Mononuclear cell (primary cell): ENCODE measurements at regions not wholly inside any gene's neighbourhood (a gene's known extent, or its start where the extent isn't known, plus 50 kb on each side); places are given as distances from the start of the nearest gene placed in this dataset.

Experiments used
- H3K27me3 ChIP-seq: 2 replicates; pipeline ENCODE4 v1.6.0; 2011; ENCODE audit warnings: low read length, control low read depth; ENCODE audit not compliant: insufficient read depth
- H3K4me1 ChIP-seq: 2 replicates; pipeline ENCODE4 v1.5.1; 2011; ENCODE audit warnings: mild to moderate bottlenecking, low read length, control low read depth; ENCODE audit not compliant: insufficient read depth
- H3K4me3 ChIP-seq: 2 replicates; pipeline ENCODE4 v1.5.1; 2011; ENCODE audit warnings: mild to moderate bottlenecking, low read length, moderate library complexity
- H3K9me3 ChIP-seq: 2 replicates; pipeline ENCODE4 v1.5.1; 2011; ENCODE audit warnings: low read depth, mild to moderate bottlenecking, control low read depth, low read length

DNA sequence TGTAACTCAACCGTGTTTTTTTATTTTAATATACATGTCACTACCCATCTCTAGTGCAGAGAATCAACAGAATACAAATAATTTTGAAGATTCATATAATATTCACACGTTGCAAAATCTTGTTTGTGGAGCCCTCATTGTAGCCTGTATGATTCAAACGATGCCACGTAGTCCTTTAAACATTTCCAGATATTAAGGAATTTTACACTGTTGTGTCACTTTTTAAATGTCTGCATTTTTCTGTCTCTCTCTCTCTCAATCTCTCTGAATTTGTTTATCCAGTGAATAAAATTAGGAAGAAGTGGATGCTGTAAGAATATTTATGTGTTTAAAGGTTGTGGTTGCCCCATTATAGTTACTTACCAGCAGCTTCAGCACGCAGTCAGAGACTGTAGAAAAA, 262.0 kb downstream of the PAX1 start:
- Histone ChIP-seq H3K27me3 (no peaks in the 10 kb centered on the region), H3K4me1 (no peaks in the 10 kb centered on the region), H3K4me3 (no peak overlapping the region), H3K9me3 (no peaks in the 10 kb centered on the region)

DNA sequence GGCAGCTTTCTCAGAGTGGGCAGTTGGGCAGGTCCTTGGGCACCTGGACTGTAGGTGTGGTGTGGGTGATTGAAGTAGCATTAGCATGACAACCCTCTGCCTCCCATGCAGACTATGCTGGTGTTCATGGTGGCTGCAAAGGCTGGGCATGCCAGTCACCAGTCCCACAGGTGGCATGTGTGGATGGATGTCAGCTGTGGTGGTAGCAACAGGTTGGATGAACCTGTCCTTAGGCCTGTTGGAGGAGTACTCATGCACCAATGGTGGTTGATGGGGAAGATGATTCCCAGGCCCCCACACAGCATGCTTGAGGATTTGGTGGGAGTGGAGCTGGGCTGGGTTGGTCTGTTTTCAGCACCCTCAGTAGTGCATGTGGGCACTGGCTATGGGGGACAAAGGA, 251.1 kb downstream of the PAX1 start:
- H3K9me3 ChIP-seq: no peaks in the 10 kb centered on the region
- H3K4me1 ChIP-seq: no peaks in the 10 kb centered on the region
- H3K27me3 ChIP-seq: no peaks in the 10 kb centered on the region
- H3K4me3 ChIP-seq: no peak overlapping the region

DNA sequence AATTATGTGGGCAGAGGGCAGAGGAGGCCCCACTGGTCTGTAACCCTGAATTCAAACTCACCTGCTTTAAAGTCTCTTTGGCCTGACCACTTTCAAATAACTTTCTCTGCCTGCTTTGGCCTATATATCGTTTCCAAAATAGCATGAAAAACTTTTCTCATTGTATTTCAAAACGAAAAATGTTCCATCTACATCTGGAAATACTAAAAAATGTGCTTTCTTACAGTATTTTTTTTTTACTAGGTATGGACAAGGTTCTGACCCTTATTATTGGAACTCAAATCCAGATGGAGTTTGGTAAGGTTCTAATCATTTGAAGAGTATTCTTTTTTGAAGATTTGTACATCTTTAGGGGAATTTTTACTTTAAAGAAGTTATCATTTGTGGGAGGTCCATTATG, 241.9 kb downstream of the PAX1 start:
- Histone ChIP-seq H3K9me3 (no peaks in the 10 kb centered on the region), H3K27me3 (no peaks in the 10 kb centered on the region), H3K4me1 (no peaks in the 10 kb centered on the region), H3K4me3 (no peak overlapping the region)

DNA sequence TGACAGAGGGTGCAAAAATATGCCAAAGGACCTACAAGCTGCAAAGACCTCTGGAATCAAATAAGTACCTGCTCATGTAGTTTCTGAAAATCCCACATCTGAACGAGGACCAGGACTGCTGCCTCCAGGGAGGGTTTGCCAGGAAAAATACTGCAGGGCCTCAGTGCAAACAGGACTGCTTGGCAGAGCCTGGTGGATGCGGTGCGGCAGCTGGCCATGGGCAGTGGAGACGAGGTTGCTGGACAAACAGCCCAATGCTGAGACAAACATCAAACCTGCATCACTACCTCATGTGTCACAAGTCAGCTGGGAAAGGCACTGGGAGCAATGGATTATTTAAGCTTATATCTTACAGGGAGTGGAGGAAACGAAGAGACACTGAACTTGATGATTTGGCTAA, 238.8 kb downstream of the PAX1 start:
- Histone ChIP-seq H3K9me3 (no peaks in the 10 kb centered on the region), H3K4me3 (no peak overlapping the region), H3K27me3 (no peaks in the 10 kb centered on the region), H3K4me1 (no peaks in the 10 kb centered on the region)

DNA sequence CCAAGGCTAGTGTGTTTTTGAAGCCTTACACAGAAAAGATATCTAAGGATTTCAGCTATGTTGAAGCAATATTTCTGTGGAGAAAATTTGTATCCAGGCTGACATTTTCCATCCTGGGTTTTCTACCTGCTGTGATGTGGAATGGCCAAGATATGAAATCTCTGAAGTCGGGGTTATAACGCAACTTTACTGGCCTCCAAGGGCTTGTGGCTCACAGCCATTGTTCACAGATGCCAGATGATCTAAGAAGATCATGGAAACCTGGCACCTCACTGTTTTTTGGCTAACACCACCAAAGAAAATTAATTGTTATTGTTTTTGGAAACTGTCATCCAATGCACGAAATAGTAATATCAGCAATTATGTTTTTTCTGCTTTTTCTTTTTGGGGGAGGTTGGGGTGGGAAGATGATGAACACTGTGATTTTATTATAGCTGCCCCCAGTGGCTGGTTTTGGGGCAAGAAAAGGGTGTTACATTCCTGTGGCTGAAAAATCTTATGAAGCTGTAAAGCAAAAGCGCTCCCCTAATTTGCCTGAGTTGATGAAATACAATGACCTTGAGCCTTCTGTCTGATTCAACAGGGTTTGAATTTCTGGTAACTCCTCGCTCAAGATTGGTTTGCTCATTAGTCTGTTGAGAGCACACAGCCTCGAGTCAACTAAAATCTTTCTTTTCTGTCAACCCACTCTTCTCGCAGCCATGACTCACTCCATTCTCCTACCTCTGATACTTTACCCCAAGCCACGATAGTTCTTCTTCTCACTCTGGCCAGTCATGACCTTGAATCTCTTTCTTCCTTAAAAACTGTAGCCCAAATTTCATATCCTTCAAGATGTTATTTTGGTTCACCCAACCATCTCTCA, 236.7 kb downstream of the PAX1 start:
- Histone ChIP-seq H3K27me3 (no peaks in the 10 kb centered on the region), H3K9me3 (no peaks in the 10 kb centered on the region), H3K4me1 (no peaks in the 10 kb centered on the region), H3K4me3 (no peak overlapping the region)

DNA sequence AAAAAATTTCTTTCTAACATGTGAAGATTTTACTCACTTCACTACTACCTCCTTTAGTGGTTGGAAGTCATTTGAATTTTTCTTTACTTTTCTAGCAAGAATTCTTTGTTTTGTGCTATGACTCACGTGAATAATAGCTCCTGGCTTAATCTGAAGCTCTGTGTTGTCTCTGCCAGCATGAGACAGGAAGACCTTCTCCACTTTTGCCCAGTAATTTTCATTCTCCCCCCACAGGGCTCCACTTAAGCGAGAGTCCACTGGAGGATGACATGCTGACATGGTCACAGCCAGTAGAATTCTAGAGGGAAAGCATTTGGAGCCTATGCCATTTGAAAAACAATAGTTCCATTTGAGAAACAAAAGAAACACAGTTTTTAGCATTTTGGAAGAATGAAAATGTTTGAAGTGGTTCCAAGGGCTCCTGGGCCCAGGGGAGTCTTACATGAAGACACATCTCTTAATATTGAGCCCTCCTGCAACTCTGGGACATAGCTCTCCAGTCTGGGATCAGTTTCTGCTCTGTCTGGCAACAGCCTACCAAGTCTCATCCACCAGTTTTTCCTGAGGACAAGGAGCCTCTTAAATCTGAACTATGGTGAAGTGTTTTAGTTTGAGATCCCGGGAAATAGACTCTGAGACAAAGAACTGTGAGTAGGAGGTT, 231.4 kb downstream of the PAX1 start:
- Histone ChIP-seq H3K4me3 (no peak overlapping the region), H3K27me3 (no peaks in the 10 kb centered on the region), H3K4me1 (no peaks in the 10 kb centered on the region), H3K9me3 (no peaks in the 10 kb centered on the region)

DNA sequence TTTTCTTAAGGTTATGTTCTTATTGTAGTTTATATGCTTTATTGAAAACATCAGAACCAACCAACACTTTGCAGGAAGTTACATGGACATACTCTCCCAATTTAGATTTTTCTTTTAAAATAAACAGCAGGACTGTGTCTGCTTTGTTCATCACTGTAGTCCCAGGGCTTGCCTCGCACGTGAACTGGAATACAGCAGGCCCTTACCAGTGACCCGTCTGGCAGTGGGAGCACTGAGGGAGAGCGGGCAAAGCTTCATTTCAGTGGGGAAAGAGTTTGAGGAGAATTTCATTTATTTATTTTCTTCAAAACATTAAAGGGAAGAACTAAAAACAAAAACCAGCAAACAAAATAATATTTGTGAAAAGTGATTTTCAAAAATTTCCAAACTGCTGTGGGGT, 230.8 kb downstream of the PAX1 start:
- Histone ChIP-seq H3K4me3 (no peak overlapping the region), H3K9me3 (no peaks in the 10 kb centered on the region), H3K4me1 (no peaks in the 10 kb centered on the region), H3K27me3 (no peaks in the 10 kb centered on the region)

DNA sequence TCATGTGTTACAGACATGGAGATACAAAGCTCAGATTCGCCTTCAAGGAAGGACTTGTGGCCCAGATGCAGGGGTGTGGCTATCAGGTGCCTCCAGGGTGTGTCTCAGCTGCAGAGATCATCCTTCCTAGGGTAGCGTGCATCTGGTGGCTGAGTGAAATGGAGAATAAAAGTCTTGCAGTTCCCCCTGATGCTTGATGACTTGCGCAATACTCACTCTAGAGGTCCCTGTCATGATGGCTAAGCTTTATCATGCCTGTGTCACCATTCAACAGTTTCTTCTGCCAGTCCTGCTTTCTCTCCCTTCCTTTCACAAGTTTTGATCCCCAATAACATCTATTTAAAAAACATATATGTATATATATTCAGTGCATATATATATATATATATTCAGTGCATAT, 228.1 kb downstream of the PAX1 start:
- H3K4me1 ChIP-seq: no peaks in the 10 kb centered on the region
- H3K27me3 ChIP-seq: no peaks in the 10 kb centered on the region
- no peaks in the 10 kb centered on the region for H3K9me3 ChIP-seq
- H3K4me3 ChIP-seq: no peak overlapping the region

DNA sequence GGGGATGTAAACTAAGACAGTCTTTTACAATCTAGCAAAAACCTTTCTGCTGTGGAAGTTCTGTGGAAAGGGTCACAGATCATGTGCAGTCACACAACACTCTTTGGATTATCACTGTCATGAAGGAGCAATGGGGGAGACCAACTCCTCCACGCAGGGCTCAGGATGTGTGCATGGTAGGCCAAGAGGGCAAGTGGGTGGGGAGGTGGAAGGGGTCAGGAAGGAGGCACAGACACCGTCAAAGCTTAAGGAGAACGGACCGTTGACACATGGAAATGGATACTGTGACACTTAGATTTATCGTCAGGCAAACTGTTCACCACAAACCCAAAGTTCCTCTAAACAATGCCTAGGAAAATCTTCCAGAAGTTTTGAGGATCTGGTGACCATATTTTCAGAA, 215.8 kb downstream of the PAX1 start:
- H3K9me3 ChIP-seq: no peaks in the 10 kb centered on the region
- no peaks in the 10 kb centered on the region for H3K27me3 ChIP-seq
- H3K4me1 ChIP-seq: no peaks in the 10 kb centered on the region
- no peak overlapping the region for H3K4me3 ChIP-seq

DNA sequence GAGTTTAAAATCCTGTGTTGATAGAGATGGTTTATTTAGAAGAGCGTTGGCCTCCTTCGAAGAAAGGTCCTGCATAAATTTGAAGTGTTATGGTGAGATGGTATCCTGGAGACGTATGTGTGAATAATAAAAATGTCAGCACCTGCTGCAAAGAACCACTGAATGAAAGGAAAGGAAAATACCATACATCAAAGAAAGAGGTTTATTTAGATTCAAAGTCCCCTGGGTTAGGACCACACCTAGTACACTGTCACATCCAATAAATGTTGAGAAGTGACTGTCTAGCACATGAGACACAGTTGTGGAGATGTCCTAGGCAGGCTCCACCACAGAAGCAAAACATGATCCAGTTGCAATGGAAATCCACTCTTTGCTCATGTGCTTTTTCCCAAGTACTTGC, 214.7 kb downstream of the PAX1 start:
- Histone ChIP-seq H3K4me3 (no peak overlapping the region), H3K9me3 (no peaks in the 10 kb centered on the region), H3K27me3 (no peaks in the 10 kb centered on the region), H3K4me1 (no peaks in the 10 kb centered on the region)

DNA sequence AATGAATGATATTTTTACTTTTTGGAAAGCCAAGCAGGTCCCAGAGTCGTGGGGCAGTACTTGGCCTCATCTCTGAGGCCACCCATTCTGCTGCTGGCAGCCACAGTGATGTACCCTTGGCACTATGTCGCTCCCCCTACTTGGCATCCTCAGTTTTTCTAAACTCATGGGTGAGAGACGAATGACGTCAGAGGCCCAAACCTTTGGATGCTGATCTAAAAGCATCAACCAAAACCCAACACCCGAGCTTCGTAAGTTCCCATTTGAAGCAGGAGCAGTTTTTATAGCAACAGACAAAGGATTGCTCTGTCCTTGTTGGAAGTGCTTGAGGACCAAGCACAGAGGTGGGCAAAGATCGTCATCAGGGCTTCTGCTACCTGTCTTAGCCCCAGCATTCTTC, 212.9 kb downstream of the PAX1 start:
- H3K9me3 ChIP-seq: no peaks in the 10 kb centered on the region
- no peaks in the 10 kb centered on the region for H3K4me1 ChIP-seq
- no peaks in the 10 kb centered on the region for H3K27me3 ChIP-seq
- no peak overlapping the region for H3K4me3 ChIP-seq

DNA sequence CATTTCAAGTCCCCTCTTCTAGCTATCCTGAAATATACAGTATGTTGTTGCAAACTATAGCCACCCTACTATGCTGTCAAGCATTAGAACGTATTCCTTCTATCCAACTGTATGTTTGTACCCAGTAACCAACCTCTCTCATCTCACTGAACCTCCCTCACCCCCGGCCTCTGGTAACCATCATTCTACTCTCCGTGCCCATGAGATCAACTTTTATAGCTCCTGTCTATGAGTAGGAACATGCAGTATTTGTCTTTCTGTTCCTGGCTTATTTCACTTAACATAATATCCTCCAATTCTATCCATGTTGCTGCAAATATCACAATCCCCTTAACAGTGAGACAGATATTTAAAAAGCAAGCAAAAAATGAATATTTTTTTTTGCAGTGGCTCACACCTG, 196.9 kb downstream of the PAX1 start:
- Histone ChIP-seq H3K4me3 (no peak overlapping the region), H3K9me3 (no peaks in the 10 kb centered on the region), H3K4me1 (no peaks in the 10 kb centered on the region), H3K27me3 (no peaks in the 10 kb centered on the region)

DNA sequence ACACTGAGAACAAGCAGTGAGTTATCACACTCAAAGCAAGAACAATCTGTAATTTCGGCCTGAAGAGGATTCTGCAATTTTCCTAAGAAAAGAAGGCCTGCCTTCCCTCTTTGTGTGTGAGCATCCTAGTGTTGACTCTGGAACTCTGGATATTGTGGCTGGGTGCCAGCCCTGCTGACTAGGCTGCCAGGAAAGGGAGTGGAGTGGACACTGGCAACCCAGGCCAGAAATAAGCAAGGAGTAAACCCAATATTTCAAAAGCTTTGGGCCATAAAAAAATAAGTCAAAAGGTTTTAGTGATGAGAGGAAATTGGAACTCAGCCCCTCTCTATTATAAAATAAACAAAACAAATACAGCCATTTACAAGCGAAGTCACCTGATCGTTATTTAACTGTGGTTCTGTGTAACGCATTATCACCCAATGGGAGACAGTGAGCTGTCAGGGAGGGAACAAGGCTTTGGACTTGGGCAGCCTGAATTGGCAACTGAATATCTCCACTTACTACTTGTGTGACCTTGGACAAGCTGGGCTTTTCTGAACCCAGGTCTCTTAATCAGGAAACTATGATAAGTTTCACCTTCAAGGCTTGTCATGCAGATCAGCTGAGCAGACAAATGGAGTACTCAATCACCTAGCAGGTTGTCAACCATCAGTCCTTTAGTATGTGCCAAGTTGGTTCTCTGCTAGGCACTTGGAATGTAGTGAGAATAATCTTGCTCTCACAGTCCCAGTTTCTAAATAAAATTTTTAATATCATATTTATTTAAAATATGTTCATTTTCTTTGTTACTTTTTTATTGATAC, 196.2 kb downstream of the PAX1 start:
- Histone ChIP-seq H3K27me3 (no peaks in the 10 kb centered on the region), H3K4me1 (no peaks in the 10 kb centered on the region), H3K9me3 (no peaks in the 10 kb centered on the region), H3K4me3 (no peak overlapping the region)

DNA sequence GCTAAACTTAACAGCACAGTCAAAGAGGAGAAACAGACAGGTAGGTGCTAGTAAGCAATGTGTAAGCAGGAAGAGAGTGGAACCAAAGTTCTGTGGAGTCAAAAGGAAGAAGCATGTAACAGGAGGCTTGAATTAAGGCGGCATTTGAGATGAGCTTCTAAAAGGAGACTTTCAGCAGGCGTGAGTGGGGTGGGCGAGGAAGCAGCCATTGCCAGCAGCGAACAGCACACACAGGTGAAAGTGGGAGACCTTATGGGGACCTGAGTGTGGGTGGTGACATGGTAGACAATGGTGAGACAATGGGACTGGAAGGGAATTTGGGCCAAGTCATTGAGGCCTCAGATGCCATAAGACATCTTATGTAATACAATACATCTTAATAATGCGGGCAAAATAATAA, 195.0 kb downstream of the PAX1 start:
- Histone ChIP-seq H3K9me3 (no peaks in the 10 kb centered on the region), H3K27me3 (no peaks in the 10 kb centered on the region), H3K4me3 (no peak overlapping the region), H3K4me1 (no peaks in the 10 kb centered on the region)

DNA sequence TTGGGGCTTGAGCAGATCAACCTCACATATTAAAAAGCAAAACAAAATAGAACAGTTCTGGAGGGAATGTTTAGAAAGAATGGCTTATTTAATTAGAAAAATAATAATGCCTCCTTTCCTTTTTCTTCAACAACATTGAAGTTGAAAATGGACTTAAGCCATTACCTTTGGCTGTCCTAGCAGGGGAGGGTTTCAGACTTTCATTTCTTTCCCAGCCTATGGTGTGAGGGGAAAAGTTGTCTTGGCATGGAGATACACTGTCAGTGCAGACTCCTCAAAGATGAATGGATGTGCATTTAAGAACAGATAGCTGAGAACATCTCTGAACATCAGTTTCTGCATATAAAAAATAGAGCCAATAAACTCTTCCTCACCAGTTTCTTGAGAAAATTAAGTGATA, 169.5 kb downstream of the PAX1 start:
- Histone ChIP-seq H3K9me3 (no peaks in the 10 kb centered on the region), H3K4me1 (no peaks in the 10 kb centered on the region), H3K4me3 (no peak overlapping the region), H3K27me3 (no peaks in the 10 kb centered on the region)
